IMR-90 (cell line): ENCODE measurements at regions not wholly inside any gene's neighbourhood (a gene's known extent, or its start where the extent isn't known, plus 50 kb on each side); places are given as distances from the start of the nearest gene placed in this dataset.

Experiments
- ATAC-seq: fragments of 200-7000 bp; cut with Tn5 transposase; 2 replicates; pipeline ENCODE4 v1.9.1; 2020; ENCODE audit warnings: low read depth, mild to moderate bottlenecking, moderate library complexity
- BruUV-seq: library from RNA; stranded (reverse); fragments of 400-500 nt; replicated peaks from 2 replicates; lab custom pipeline; 2021; lab: Mats Ljungman, UMichigan
- CTCF ChIA-PET: fragments of 300-600 bp; formaldehyde crosslinking; extraction: SDS; loops from one replicate; lab custom pipeline; 2021; ENCODE audit warnings: antibody characterized with exemption; lab: Yijun Ruan, JAX
- POLR2A ChIA-PET: fragments of 300-600 bp; sonication (Branson Sonifier 250); formaldehyde crosslinking; loops from one replicate; lab custom pipeline; 2022; ENCODE audit warnings: antibody characterized with exemption; ENCODE audit not compliant: unreplicated experiment; lab: Charles Lee
- DNase-seq: peaks from one replicate; pipeline ENCODE4 v3.0.0; 2013
- H2AFZ ChIP-seq: replicated peaks from 2 replicates; pipeline ENCODE3; 2013; ENCODE audit warnings: low read length, mild to moderate bottlenecking; ENCODE audit not compliant: poor library complexity
- H2AK5ac ChIP-seq: 2 replicates; pipeline ENCODE4 v1.6.1; 2013; ENCODE audit warnings: low read depth, low read length, inconsistent platforms
- H2AK9ac ChIP-seq: replicated peaks from 2 replicates; pipeline ENCODE3; 2013; ENCODE audit warnings: mild to moderate bottlenecking, low read depth, low read length, moderate library complexity; ENCODE audit not compliant: poor library complexity
- H2BK120ac ChIP-seq: 2 replicates; pipeline ENCODE4 v1.6.1; 2013; ENCODE audit warnings: low read depth, low read length, inconsistent platforms
- H2BK15ac ChIP-seq: 3 replicates; pipeline ENCODE4 v1.6.1; 2013; ENCODE audit warnings: low read depth, low read length, inconsistent platforms
- H2BK20ac ChIP-seq: 2 replicates; pipeline ENCODE4 v1.6.1; 2013; ENCODE audit warnings: low read depth, mild to moderate bottlenecking, inconsistent platforms, low read length, moderate library complexity
- H2BK5ac ChIP-seq: 2 replicates; pipeline ENCODE4 v1.6.1; 2013; ENCODE audit warnings: mild to moderate bottlenecking, low read depth, low read length, inconsistent platforms; ENCODE audit not compliant: poor library complexity, severe bottlenecking
- H3K14ac ChIP-seq: replicated peaks from 2 replicates; pipeline ENCODE4 v1.6.1; 2013; ENCODE audit warnings: low read depth, low read length, inconsistent platforms
- H3K18ac ChIP-seq: 2 replicates; pipeline ENCODE4 v1.6.1; 2013; ENCODE audit warnings: low read depth, low read length, control low read depth
- H3K23ac ChIP-seq: 2 replicates; pipeline ENCODE4 v1.6.1; 2013; ENCODE audit warnings: low read depth, low read length, inconsistent platforms
- H3K27ac ChIP-seq: 2 replicates; pipeline ENCODE4 v1.5.1; 2013; ENCODE audit warnings: mild to moderate bottlenecking, control low read depth, low read length; ENCODE audit not compliant: insufficient read depth
- H3K27me3 ChIP-seq: 2 replicates; pipeline ENCODE4 v1.6.1; 2013; ENCODE audit warnings: low read length; ENCODE audit not compliant: control insufficient read depth, insufficient read depth
- H3K36me3 ChIP-seq: 2 replicates; pipeline ENCODE4 v1.6.1; 2013; ENCODE audit warnings: low read length, mixed read lengths; ENCODE audit not compliant: control insufficient read depth, insufficient read depth
- H3K4ac ChIP-seq: 2 replicates; pipeline ENCODE4 v1.6.1; 2013; ENCODE audit warnings: low read depth, low read length, inconsistent platforms
- H3K4me1 ChIP-seq: 2 replicates; pipeline ENCODE4 v1.6.1; 2013; ENCODE audit warnings: low read length, mixed read lengths; ENCODE audit not compliant: control insufficient read depth, insufficient read depth
- H3K4me2 ChIP-seq: 2 replicates; pipeline ENCODE4 v1.6.1; 2013; ENCODE audit warnings: low read depth, mild to moderate bottlenecking, control low read depth, low read length, moderate library complexity
- H3K4me3 ChIP-seq: 2 replicates; pipeline ENCODE4 v1.5.1; 2013; ENCODE audit warnings: low read depth, mild to moderate bottlenecking, control low read depth, low read length, moderate library complexity; ENCODE audit not compliant: insufficient read depth
- H3K56ac ChIP-seq: 2 replicates; pipeline ENCODE4 v1.6.1; 2013; ENCODE audit warnings: low read length, inconsistent platforms; ENCODE audit not compliant: insufficient read depth; ENCODE audit errors: extremely low read depth
- H3K79me1 ChIP-seq, 2 experiments: 2 replicates each; pipeline ENCODE4 v1.6.1; 2013; ENCODE audit warnings: low read length in 2 of 2, inconsistent platforms in 1 of 2, low read depth in 1 of 2
- H3K9ac ChIP-seq: 2 replicates; pipeline ENCODE4 v1.6.1; 2013; ENCODE audit warnings: low read depth, low read length, control low read depth
- H3K9me1 ChIP-seq: 2 replicates; pipeline ENCODE4 v1.6.1; 2013; ENCODE audit warnings: low read length, inconsistent platforms; ENCODE audit not compliant: insufficient read depth
- H3K9me3 ChIP-seq: 2 replicates; pipeline ENCODE4 v1.6.1; 2013; ENCODE audit warnings: low read length; ENCODE audit not compliant: control insufficient read depth, insufficient read depth
- H4K20me1 ChIP-seq: 2 replicates; pipeline ENCODE4 v1.6.1; 2013; ENCODE audit warnings: low read length, inconsistent platforms; ENCODE audit not compliant: insufficient read depth
- H4K5ac ChIP-seq: 2 replicates; pipeline ENCODE4 v1.6.1; 2013; ENCODE audit warnings: mild to moderate bottlenecking, low read depth, low read length, control low read depth
- H4K8ac ChIP-seq, 2 experiments: 2 replicates each; pipeline ENCODE4 v1.6.1; 2013; ENCODE audit warnings: low read depth in 2 of 2, low read length in 2 of 2, control low read depth in 1 of 2, inconsistent platforms in 1 of 2
- H4K91ac ChIP-seq: 2 replicates; pipeline ENCODE4 v1.6.1; 2013; ENCODE audit warnings: low read depth, low read length, inconsistent platforms; ENCODE audit not compliant: insufficient read depth
- ELK1 ChIP-seq: fragments of 150-350 bp; IDR thresholded peaks from 2 replicates; pipeline ENCODE4 v1.6.1; 2016; ENCODE audit warnings: low read depth, mild to moderate bottlenecking, low read length, moderate library complexity, borderline replicate concordance
- MAFK ChIP-seq: IDR thresholded peaks from 2 replicates; pipeline ENCODE4 v1.6.1; 2012; ENCODE audit warnings: low read depth, low read length, improper control_type of control experiment
- MAZ ChIP-seq: IDR thresholded peaks from 2 replicates; pipeline ENCODE4 v1.6.1; 2012; ENCODE audit warnings: low read depth, mild to moderate bottlenecking, low read length, improper control_type of control experiment, moderate library complexity, borderline replicate concordance
- MXI1 ChIP-seq: IDR thresholded peaks from 2 replicates; pipeline ENCODE4 v1.6.1; 2012; ENCODE audit warnings: low read depth, mild to moderate bottlenecking, low read length, moderate library complexity, borderline replicate concordance
- POLR2A ChIP-seq: IDR thresholded peaks from 2 replicates; pipeline ENCODE4 v1.6.1; 2012; ENCODE audit warnings: mild to moderate bottlenecking, low read depth, low read length
- RAD21 ChIP-seq: IDR thresholded peaks from 2 replicates; pipeline ENCODE4 v1.6.1; 2012; ENCODE audit warnings: low read length, improper control_type of control experiment
- RFX5 ChIP-seq: IDR thresholded peaks from 2 replicates; pipeline ENCODE4 v1.8.0; 2012; ENCODE audit warnings: low read depth, mild to moderate bottlenecking, low read length, moderate library complexity
- USF2 ChIP-seq: fragments of 150-350 bp; IDR thresholded peaks from 2 replicates; pipeline ENCODE4 v1.6.1; 2017; ENCODE audit warnings: mild to moderate bottlenecking, antibody characterized with exemption, low read length, low read depth
- WGBS, 2 experiments: methylation state at CpG; one replicate each; pipeline versions ENCODE4 v1.1.5 to v1.1.7; 2013; ENCODE audit warnings: missing lambda C conversion rate in 2 of 2; ENCODE audit not compliant: insufficient read length in 1 of 2; ENCODE audit errors: extremely low coverage in 2 of 2; 5-methylcytosine and 5-hydroxymethylcytosine counted together
- dilution Hi-C: fragments of 300-500 bp; cut with HindIII; formaldehyde crosslinking; loops from one replicate; pipeline ENCODE4 v1.14.3; 2018; ENCODE audit warnings: low sequenced_read_pairs; ENCODE audit not compliant: unreplicated experiment
- in situ Hi-C: fragments of 300-500 bp; cut with MboI; formaldehyde crosslinking; loops from 3 replicates; pipeline ENCODE4 v1.14.3; 2019; ENCODE audit warnings: low sequenced_read_pairs, inconsistent platforms, mixed read lengths
- intact Hi-C: fragments of 100-400 bp; cut with micrococcal nuclease; formaldehyde crosslinking; loops from 2 replicates; pipeline ENCODE4 v1.10.0; 2022

- dilution Hi-C loops (no loop called here), intact Hi-C loops (no loop called here), in situ Hi-C loops (no loop called here)
- H4K8ac ChIP-seq: no peak overlapping the region
- H3K56ac ChIP-seq: no peak overlapping the region
- H2BK15ac ChIP-seq: no peak overlapping the region
- no peaks in the 10 kb centered on the region for H3K27me3 ChIP-seq
- H2AFZ ChIP-seq: peak overlapping the region; percentile 33
- no peak overlapping the region for H3K18ac ChIP-seq
- no peak overlapping the region; the same call in 1 of the 2 replicates for H4K5ac ChIP-seq
- no peak overlapping the region for H2BK5ac ChIP-seq
- H2BK120ac ChIP-seq: 0 out of 2 replicates have a peak overlapping the region, but pooled peaks have one; percentile 46
- ChIA-PET POLR2A (no interaction called here), CTCF (interaction anchor here (0.6 to 1.3 kb wide), 2 partner anchors 11 to 13 kb away, joined by 3 to 4 read pairs; no protein-coding TSS in a partner anchor)
- H4K20me1 ChIP-seq: no peaks in the 10 kb centered on the region; the same call in 1 of the 2 replicates
- H3K14ac ChIP-seq: no peak overlapping the region
- peak; percentile 29; the same call in 1 of the 2 replicates for ATAC-seq
- H3K9me1 ChIP-seq: no peaks in the 10 kb centered on the region
- peak; percentile 9 for DNase-seq
- no peak overlapping the region for H2AK5ac ChIP-seq
- H3K27ac ChIP-seq: peak overlapping the region; percentile 32; the same call in 1 of the 2 replicates
- WGBS, 2 experiments: no CpG with 5 or more reads among the region's 4 CpGs
- H3K4me2 ChIP-seq: no peak overlapping the region
- no peak for TF ChIP-seq MAZ
- TF ChIP-seq RFX5: no peak
- no peak for TF ChIP-seq POLR2A
- peak; percentile 57; the same call in 1 of the 2 replicates for TF ChIP-seq MAFK
- TF ChIP-seq ELK1: no peak
- no peak for TF ChIP-seq USF2
- no peak for TF ChIP-seq RAD21
- TF ChIP-seq MXI1: no peak
- H3K4me3 ChIP-seq: no peak overlapping the region
- H3K4ac ChIP-seq: no peak overlapping the region
- no peaks in the 10 kb centered on the region for H3K79me1 ChIP-seq
- no peaks in the 10 kb centered on the region for H3K36me3 ChIP-seq
- H4K91ac ChIP-seq: no peak overlapping the region
- H3K9me3 ChIP-seq: no peaks in the 10 kb centered on the region
- H3K23ac ChIP-seq: no peak overlapping the region; the same call in 1 of the 2 replicates
- H2BK20ac ChIP-seq: no peak overlapping the region
- no peak overlapping the region for H2AK9ac ChIP-seq
- no peak overlapping the region for H3K9ac ChIP-seq
- H3K4me1 ChIP-seq: peaks cover 3% of the 10 kb centered on the region; the same call in 1 of the 2 replicates
- BruUV-seq: no TSS peak
These were observed 346.8 kb upstream of the NFE2L3 start for GRCh38 chr7:25805027-25805687.
